ENCODE measurements at regions not wholly inside any gene's neighbourhood (a gene's known extent, or its start where the extent isn't known, plus 50 kb on each side); places are given as distances from the start of the nearest gene placed in this dataset.
"Not testable (repeated sequence)": the region's sequence is repeated elsewhere in the genome, so short reads cannot be mapped to it uniquely, and the experiment has no call there.

DNA sequence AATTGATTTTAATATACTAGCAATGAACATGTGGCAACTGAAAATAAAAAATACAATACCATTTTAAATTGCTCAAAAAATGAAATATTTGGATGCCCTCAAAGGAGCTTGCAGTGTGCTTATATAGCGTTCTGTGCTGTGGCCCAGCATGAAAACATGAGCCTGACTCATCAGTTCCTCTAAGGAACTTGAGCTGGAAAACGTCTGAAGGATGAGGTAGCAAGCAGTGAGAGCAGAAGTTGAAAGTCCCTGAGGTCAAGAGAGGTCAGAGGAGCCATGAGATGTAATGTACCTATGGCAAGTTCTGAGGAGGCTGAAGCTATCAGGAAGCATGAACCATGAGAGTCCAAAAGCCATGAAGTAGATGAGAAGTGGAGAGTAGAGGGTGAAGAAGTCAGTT lies 59.7 kb downstream of the HMGB3 start:
- no peak for DNase-seq

DNA sequence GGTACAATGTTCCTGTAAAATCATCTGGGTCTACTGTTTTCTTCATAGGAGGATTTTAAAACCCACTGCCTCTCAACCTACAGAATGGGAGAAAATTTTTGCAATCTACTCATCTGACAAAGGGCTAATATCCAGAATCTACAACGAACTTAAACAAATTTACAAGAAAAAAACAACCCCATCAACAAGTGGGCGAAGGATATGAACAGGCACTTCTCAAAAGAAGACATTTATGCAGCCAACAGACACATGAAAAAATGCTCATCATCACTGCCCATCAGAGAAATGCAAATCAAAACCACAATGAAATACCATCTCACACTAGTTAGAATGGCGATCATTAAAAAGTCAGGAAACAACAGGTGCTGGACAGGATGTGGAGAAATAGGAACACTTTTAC lies 83.2 kb downstream of the HMGB3 start:
- not testable (repeated sequence) for DNase-seq

DNA sequence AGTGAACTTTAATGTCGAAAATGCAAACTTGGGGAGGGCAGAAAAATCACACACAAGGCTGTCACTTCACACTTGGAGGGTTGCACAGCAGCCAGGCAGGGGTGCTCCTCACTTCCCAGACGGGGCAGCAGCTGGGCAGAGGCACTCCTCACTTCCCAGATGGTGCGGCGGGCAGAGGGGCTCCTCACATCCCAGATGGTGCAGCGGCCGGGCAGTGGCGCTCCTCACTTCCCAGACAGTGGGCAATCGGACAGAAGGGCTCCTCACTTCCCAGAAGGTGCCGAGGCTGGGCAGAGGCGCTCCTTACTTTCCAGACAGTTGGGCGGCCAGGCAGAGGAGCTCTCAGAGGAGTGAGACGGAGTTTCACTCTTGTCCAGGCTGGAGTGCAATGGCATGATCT lies 90.6 kb downstream of the HMGB3 start:
- DNase-seq = no peak

DNA sequence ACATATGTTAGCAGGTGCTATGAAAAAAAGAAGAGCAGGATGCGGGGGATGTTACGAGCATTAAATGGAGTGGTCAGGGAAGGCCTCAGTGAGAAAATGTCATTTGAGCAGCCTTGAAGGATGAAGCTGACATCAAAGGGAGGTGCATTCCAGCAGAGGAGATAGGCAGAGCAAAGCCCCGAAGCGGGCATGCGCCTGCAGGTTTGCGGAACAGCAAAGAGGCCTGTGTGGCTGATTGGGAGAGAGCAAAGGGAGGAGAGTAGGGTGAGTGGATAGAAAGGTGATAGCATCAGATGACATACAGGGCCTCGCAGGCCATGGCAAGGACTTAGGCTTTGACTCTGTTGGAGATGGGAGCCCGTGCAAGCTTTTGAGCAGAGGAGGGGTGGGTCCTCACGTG lies 95.4 kb upstream of the GPR50 start:
- DNase-seq = no peak

DNA sequence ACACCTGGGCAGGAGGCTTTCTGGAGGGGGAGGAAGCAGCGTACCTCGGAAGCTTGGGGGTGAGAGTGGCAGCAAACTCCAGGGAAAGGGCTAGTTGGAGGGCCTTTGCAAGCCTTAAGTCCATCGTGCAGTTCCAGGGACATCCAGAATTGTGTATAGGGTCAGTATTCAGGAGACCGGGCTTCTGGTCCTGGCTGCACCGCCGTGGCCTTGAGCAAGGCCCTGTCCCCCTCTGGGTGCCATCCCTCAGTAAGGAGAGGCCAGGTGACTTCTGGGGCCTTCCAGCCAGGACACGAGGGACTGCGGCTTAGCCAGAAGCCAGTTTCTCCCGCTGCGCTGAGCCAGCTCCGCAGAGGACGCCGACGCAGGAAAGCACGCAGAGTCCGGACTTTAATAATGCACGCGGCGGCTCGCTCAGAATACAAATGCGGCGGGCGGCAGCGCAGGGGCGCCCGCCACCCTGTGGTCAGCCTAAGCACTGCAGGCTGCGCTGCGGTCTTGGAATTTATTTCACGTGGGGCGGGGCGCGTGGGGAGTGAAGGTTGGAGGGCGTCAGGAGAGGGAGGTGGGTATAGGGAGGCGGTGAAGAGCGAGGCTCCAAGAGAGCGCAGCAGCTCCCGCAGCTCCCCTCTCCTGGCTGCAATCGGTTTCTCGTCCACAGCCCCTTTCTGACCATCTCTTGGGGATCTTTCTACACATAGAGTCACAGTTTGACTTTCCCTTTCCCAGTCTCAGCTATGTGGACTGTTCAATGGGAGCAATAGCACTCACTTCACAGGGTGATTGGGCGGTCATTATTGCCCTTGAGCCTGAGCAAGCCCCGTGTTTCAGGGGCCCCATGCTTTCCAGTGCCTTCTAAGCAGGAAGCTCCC lies 94.1 kb upstream of the GPR50 start:
- DNase-seq = peak; percentile 47

DNA sequence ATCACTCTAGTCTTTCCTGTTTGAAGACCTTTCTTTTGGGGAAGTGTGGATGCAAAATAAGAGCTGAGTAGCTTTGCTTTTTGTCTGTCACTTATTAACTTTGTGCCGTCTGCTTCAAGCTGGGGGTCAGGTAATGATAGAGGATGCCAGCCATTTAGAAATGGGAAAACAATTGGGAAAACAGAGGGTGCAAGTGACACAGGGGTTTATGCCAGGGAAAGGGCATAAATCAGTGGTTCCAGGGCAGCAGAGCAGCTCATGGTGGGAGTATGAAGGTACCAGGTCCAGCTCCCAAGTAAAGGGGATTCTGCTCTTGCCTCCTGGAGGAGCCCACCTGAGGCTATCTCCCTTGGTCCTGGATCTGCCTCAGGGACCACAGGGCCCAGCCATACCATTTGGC lies 91.9 kb upstream of the GPR50 start:
- DNase-seq = no peak

DNA sequence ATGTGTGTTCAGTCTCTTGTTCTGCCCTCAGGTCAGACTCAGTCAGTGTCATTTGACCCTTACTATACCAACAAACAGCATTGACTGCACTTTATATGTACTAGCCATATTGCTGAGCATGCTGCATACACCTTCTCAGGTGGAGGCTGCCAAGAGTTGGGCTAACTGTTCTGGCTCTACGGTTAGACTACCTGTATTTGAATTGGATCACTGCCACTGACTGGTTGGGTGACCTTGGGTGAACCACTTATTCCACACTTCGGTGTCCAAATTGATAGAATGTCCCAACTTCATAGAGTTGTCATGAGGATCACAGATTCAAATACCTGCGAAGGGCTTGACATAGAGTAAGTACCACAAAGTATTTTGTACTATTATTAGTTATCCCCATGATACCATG lies 91.2 kb upstream of the GPR50 start:
- DNase-seq = no peak

DNA sequence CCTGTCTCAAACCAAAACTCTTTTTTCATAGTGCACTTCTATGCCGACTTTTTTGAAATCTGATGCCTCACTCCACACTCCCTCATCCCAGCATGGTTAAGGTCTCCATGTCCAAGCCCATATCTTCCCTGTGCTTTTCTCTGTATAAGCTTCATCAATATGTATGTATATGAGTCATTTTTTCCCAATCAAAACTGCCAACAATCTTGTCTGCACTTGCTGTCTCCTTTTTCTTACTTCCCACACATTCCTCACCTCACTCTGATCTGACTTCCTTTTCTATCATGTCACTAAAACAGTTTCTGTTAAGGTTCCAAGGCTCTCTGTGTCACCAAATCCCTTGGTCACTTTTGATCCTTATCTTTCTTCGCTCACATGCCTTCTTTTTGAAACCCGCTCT lies 88.2 kb upstream of the GPR50 start:
- no peak for DNase-seq

DNA sequence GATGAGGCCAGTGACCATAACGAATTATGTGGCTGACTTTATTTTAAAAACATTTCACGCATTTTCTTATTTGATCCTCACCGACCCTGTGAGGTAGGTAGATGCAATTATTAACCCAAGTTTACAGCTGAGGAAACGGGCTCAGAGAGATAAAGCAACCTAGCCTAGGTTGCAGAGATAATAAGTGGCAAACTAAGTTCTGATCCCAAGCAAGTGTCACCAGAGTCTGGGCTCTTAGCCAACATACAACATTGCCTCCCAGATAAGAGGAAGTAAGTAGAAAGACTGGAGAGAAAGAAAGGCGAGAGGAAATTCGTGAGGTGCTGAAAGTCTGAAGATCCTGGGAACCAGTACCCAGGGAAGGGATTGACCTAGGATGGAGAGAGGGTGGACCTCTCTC lies 77.4 kb upstream of the GPR50 start:
- DNase-seq = no peak

DNA sequence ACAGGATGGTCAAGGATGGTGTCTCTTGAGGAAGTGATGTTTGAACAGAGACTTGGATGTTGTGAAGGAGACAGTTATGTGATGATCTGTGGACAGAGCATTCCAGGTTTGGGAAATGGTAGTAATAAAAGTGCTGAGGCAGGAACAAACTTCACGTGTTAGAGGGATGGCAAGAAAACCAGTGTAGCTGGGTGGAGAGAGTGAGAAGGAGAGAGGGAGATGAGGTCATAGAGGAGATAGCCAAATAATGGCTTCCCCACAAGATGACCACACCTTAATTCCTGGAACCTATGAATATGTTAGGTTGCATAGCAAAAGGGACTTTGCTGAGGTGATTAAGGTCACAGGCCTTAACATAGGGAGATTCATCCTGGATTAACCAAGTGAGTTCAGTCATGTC lies 75.6 kb upstream of the GPR50 start:
- DNase-seq = no peak

DNA sequence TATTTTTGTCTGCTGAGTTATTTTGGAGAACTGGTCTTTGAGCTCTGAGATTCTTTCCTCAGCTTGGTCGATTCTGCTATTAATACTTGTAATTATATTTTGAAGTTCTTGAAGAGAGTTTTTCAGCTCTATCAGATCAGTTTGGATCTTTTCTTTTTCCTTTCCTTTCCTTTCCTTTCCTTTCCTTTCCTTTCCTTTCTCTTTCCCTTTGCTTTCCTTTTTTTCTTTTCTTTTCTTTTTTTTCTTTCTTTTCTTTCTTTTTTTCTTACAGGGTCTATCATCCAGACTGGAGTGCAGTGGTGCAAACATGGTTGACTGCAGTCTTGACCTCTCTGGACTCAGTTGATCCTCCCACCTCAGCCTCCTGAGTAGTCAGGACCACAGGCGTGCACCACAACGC lies 63.2 kb upstream of the GPR50 start:
- DNase-seq = not testable (repeated sequence)
